Cardiac muscle cell (in vitro differentiated cells and primary cell): ENCODE measurements at regions not wholly inside any gene's neighbourhood (a gene's known extent, or its start where the extent isn't known, plus 50 kb on each side); places are given as distances from the start of the nearest gene placed in this dataset.
"Not testable (repeated sequence)": the region's sequence is repeated elsewhere in the genome, so short reads cannot be mapped to it uniquely, and the experiment has no call there.

Experiments
- DNase-seq, 2 donors: peaks; one replicate each; pipeline versions ENCODE4 v3.0.0 to v3.0.0-alpha.2; 2010 to 2017; ENCODE audit warnings: low read depth in 1 of 2, low spot score in 1 of 2
- H3K27ac ChIP-seq: fragments of 200-600 bp; sonication (generic); 2 replicates; pipeline ENCODE4 v1.5.1; 2016
- H3K27me3 ChIP-seq: fragments of 200-600 bp; sonication (generic); 2 replicates; pipeline ENCODE4 v1.6.0; 2016; ENCODE audit warnings: control low read depth
- H3K36me3 ChIP-seq: fragments of 200-600 bp; sonication (generic); 2 replicates; pipeline ENCODE4 v1.5.1; 2016; ENCODE audit warnings: control low read depth
- H3K4me1 ChIP-seq: fragments of 200-600 bp; sonication (generic); 2 replicates; pipeline ENCODE4 v1.8.1; 2017; ENCODE audit warnings: low read depth, mild to moderate bottlenecking, mixed run types
- H3K4me3 ChIP-seq: fragments of 200-600 bp; sonication (generic); 2 replicates; pipeline ENCODE4 v1.5.1; 2016; ENCODE audit warnings: mild to moderate bottlenecking
- H3K9me3 ChIP-seq: fragments of 200-600 bp; sonication (generic); 2 replicates; pipeline ENCODE4 v1.5.1; 2017; ENCODE audit warnings: low read depth, mild to moderate bottlenecking, control low read depth
- CTCF ChIP-seq: IDR thresholded peaks from 2 replicates; pipeline ENCODE4 v1.5.1; 2012; ENCODE audit warnings: low read depth, mild to moderate bottlenecking, low read length

GRCh38 chr6:86079938-86080337, 437.3 kb upstream of the SYNCRIP start:
- DNase-seq, result no peak
- no peaks in the 10 kb centered on the region for H3K36me3 ChIP-seq

GRCh38 chr6:86070151-86070550, 427.5 kb upstream of the SYNCRIP start:
- no peaks in the 10 kb centered on the region for H3K36me3 ChIP-seq
- TF ChIP-seq CTCF, result no peak
- no peak for DNase-seq
- no peak overlapping the region for H3K27ac ChIP-seq
- H3K27me3 ChIP-seq, result no peaks in the 10 kb centered on the region
- H3K4me1 ChIP-seq, result no peaks in the 10 kb centered on the region
- H3K9me3 ChIP-seq, result no peaks in the 10 kb centered on the region
- H3K4me3 ChIP-seq, result no peak overlapping the region

More at GRCh38 chr6:86079938-86080337, 437.3 kb upstream of the SYNCRIP start:
- H3K27me3 ChIP-seq, result no peaks in the 10 kb centered on the region
- no peaks in the 10 kb centered on the region for H3K9me3 ChIP-seq
- H3K4me1 ChIP-seq, result no peaks in the 10 kb centered on the region
- no peak overlapping the region for H3K4me3 ChIP-seq
- TF ChIP-seq CTCF, result no peak
- no peak overlapping the region for H3K27ac ChIP-seq

GRCh38 chr6:86065002-86065401, 422.3 kb upstream of the SYNCRIP start:
- H3K36me3 ChIP-seq, H3K27me3 ChIP-seq, H3K4me3 ChIP-seq, DNase-seq, H3K9me3 ChIP-seq, H3K4me1 ChIP-seq, H3K27ac ChIP-seq: not testable (repeated sequence)

- not testable (repeated sequence) for H3K4me1 ChIP-seq, H3K4me3 ChIP-seq, DNase-seq, H3K36me3 ChIP-seq, H3K27ac ChIP-seq, H3K27me3 ChIP-seq, H3K9me3 ChIP-seq
These were observed 414.8 kb upstream of the SYNCRIP start for GRCh38 chr6:86057293-86057980.

GRCh38 chr6:86045038-86045437, 402.4 kb upstream of the SYNCRIP start:
- H3K27ac ChIP-seq, result no peak overlapping the region
- TF ChIP-seq CTCF, result no peak
- no peak for DNase-seq
- no peaks in the 10 kb centered on the region for H3K27me3 ChIP-seq
- H3K9me3 ChIP-seq, result no peaks in the 10 kb centered on the region
- no peaks in the 10 kb centered on the region for H3K4me1 ChIP-seq
- no peak overlapping the region for H3K4me3 ChIP-seq
- H3K36me3 ChIP-seq, result no peaks in the 10 kb centered on the region

- H3K9me3 ChIP-seq, result no peaks in the 10 kb centered on the region
- H3K4me1 ChIP-seq, result no peaks in the 10 kb centered on the region
- no peaks in the 10 kb centered on the region for H3K27me3 ChIP-seq
- H3K4me3 ChIP-seq, result no peak overlapping the region
- TF ChIP-seq CTCF, result no peak
- no peak overlapping the region for H3K27ac ChIP-seq
- H3K36me3 ChIP-seq, result no peaks in the 10 kb centered on the region
- DNase-seq, result no peak
These were observed 399.5 kb upstream of the SYNCRIP start for GRCh38 chr6:86042214-86042613.
